HG03039 (cell line): ENCODE measurements at regions not wholly inside any gene's neighbourhood (a gene's known extent, or its start where the extent isn't known, plus 50 kb on each side); places are given as distances from the start of the nearest gene placed in this dataset.
"Not testable (repeated sequence)": the region's sequence is repeated elsewhere in the genome, so short reads cannot be mapped to it uniquely, and the experiment has no call there.

ENCODE experiments used
- ATAC-seq: cut with Tn5 transposase; IDR thresholded peaks from one replicate; pipeline ENCODE4 v1.9.1; 2021; ENCODE audit warnings: mild to moderate bottlenecking, moderate library complexity; ENCODE audit not compliant: unreplicated experiment

GRCh38 chr4:101670897-101671296 lies 119.6 kb upstream of the BANK1 start:
- ATAC-seq, result no peak

- ATAC-seq, result no peak
Measured at GRCh38 chr4:101670370-101670769, 120.2 kb upstream of the BANK1 start.

DNA sequence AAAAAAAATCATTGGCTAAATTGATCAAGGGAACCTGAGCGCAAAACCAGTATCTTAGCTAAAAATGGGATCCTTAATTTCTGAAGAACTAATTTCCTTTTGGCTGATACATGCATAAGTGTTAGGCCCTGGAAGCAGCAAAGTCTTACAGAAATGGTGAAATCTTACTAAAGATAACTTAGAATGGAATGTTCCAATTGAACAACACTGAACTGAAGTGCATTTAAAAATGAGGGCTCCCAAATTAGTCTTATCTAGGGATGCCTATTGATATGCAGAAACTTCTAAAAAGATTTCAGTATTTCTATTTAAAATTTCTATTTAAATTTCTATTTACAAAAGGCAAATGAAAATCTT lies 120.7 kb upstream of the BANK1 start:
- ATAC-seq, result no peak

DNA sequence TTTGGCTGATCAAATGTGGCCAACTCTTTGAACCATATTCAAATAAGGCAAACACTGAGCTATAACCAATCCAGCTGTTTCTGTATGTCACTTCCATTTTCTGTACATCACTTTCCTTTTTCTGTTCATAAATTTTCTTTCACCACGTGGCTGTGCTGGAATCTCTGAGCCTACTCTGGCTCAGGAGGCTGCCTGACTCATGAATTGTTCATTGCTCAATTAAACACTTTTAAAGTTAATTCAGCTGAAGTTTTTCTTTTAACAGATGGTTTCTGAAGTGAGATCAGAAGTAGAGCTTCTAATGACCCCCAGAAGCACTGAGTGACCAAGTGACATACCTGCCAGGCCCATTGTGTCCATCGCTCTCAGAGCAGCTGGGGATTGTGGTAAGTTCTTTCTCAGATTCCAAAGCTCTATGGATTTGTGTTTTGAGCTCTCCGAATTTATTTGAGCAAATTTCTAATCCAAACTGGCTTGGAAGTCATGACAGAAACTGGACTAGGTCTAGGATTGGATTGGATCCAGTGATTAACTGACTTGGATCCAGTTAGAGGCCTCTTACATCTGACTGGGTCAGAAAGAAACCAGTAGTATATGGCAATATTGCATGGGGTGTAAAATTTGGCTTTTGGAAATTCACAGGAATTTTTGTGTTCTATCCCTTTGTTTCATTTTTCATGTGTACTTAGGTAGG lies 121.2 kb upstream of the BANK1 start:
- no peak for ATAC-seq

GRCh38 chr4:101667348-101667747 lies 123.2 kb upstream of the BANK1 start:
- no peak for ATAC-seq

DNA sequence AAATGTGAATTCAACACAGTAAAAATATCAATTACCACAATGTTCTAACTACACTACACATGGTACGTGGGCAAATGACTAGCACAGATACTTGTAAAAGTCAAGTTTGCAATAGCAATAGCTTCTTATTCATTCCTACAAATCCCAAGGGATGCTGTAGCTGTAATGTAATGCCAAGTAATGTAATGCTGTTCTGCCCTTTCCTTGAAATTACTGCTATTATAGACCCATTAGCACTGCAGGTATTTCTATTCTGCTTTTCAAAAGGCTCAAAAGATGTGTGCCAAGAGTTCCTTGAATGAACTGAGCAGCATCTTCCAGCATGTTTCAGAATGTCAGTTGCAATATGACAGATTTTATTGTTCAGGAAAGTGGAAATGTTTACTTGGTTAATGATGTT lies 129.9 kb upstream of the BANK1 start:
- ATAC-seq, result no peak

GRCh38 chr4:101655857-101656256 lies 134.7 kb upstream of the BANK1 start:
- ATAC-seq, result no peak

DNA sequence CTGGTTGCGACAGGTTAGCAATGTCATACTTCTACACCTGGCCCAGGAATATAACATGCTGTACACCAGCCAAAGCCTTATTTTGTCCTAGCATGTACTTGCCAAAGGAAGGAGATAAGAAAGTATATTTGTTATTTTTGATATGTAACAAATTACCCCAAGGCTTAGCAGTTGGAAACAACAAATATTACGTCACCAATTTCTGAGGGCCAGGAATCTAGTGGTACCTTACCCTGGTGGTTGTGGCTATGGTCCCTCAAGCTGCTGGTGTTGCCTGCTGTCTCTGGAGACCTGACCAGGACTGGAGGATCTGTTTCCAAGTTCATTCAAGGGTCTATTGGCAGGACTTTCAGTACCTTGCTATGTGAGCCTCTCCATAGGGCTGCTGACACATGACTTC lies 135.5 kb upstream of the BANK1 start:
- ATAC-seq, result no peak

DNA sequence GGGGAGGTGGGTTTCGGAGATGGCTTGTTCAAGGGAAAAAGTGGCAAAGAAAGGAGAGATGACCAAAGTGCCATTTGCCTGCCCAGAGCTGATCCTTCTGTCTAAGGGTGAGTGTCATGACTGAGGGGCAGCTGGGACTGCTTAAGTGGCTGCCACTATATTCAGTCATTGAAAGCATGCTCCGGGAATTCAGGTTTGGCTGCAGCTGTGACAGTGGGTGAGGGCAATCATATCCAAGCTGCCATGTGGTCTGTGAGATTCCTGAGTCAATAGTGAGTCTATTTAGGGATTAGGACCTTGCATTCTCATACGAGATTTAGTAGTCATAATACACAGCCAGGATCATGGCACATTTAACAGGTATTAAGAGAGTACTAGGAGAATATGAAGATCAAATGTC lies 138.8 kb upstream of the BANK1 start:
- ATAC-seq, result no peak

DNA sequence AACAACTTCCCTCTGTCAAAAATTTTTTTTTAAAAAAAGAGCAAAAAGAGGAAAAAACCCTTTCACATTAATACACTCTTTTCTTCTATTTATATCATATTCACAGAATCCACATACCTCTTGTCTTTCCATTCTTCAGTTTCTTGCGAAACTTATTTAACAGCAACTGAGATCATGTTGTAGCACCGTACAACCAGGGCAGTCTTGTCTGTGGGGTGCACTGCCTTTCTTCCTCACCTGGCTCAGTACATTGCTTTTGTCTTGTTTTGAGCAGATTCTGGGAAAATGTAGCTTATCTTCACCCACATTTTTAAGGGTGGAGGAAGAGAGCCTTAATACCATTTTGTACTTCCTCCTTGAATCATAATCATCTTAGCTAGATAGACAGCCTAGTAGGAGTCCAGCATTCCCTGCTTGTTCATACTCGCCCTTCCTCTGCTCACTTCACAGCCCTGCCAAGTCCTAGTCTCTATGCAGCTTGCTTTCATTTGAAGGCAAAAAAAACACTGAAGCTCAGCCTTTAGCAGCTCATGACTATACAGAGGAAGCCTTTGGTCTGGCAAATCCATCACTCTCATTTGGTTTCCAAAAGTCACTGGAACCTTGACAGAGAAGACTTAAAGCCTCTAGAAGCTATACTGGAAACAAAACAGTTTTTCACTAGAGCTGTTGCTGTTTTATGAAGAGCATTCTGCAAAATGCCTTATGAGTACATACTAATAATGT lies 140.6 kb upstream of the BANK1 start:
- no peak for ATAC-seq

DNA sequence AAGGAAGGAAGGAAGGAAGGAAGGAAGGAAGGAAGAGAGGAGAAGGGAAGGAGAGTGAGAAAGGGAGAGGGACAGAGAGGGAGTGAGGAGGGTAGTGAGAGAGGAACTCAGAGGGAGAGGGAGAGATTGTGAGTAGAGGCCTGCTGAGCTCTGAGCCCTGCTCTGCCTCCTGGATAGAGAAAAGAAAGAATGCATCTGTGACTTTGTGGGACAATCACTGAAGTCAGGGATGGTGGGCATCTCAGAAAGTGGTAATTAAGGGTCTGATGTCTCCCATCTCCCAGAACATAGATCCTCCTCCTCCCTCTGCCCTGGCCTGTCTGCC lies 142.9 kb upstream of the BANK1 start:
- ATAC-seq, result no peak

- no peak for ATAC-seq
Measured at GRCh38 chr4:101644516-101644915, 146.0 kb upstream of the BANK1 start.

- ATAC-seq, result no peak
Measured at GRCh38 chr4:101643186-101643837, 147.2 kb upstream of the BANK1 start.

DNA sequence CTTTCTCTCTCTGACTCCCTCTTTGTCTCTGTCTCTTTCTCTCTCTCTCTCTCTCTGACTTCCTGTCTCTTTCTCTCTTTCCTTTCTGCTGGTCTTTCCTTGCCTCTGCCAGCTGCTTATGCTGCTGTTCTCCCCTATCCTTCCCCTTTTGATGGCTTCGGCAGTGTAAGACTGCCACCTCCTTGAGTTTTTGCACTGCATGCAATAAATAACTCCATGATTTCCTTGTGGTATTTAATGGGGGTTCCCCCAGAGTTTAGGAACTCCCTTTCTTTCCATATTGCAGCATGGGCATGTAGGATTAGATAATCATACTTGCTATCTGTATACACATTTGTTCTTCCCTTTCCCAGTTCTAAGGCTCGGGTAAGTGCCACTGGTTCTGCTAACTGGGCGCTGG lies 157.8 kb upstream of the BANK1 start:
- not testable (repeated sequence) for ATAC-seq

GRCh38 chr4:101630319-101630986 lies 160.1 kb upstream of the BANK1 start:
- no peak for ATAC-seq

- ATAC-seq, result no peak
Measured at GRCh38 chr4:101621120-101621519, 169.4 kb upstream of the BANK1 start.

DNA sequence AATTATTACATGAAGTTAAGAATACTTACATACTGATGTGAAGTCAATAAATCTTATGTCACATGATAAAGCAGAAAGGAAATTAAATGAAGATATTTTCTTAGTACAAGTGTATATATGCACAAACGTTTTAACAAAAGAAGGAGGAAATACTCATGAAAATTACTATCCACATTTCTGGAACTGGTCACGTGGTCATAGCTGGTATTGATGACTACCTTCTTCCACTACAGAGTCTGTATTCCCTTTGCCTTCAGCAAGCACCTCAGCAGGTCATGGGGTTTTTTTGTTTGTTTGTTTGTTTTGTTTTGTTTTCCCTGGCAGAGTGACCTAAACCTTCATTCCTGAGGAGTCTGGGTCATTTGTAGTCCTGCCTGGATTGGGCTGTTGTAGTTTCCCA lies 174.9 kb upstream of the BANK1 start:
- ATAC-seq, result no peak

GRCh38 chr4:101606989-101607388 lies 183.5 kb upstream of the BANK1 start:
- not testable (repeated sequence) for ATAC-seq

DNA sequence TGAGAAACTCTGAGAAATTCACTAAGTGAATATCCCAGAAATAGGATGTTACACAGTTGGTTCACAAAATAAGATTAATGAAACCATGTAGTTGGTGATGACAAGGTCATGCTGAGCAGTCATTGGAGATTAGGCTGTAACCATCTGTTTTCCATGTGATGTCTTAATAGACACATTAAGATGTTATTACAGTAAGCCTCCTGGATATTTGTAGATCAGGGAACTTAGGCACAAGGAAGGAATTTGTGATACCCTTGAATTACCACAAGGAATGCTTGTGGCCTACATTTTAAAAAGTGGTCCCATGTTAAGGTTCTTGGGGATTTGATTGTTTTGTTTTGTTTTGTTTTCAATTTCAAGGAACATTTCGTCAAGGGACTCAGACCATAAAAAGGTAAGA lies 185.6 kb upstream of the BANK1 start:
- ATAC-seq, result no peak

GRCh38 chr4:101600287-101600686 lies 190.2 kb upstream of the BANK1 start:
- no peak for ATAC-seq

DNA sequence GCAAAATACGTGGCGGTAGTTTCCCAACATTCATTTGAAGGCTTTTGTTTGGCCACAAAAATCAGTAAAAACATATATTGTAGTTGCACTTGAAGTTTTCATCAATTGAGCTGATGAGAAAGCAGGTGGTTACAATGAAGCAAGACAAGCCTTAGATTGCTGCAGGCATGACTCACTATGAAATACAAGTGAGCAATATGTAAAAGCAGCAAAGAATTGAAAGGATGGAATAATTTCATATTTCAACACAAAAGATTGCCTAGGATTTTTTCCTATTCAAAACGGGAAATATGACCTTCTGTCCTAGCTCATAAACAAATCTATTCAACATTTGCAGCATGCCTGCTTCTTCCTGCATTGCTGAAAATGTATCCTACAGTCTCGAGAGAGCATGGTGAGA lies 190.9 kb upstream of the BANK1 start:
- ATAC-seq, result no peak
